Caco-2 (cell line): ENCODE measurements at regions not wholly inside any gene's neighbourhood (a gene's known extent, or its start where the extent isn't known, plus 50 kb on each side); places are given as distances from the start of the nearest gene placed in this dataset.

Experiments used
- BruUV-seq: library from RNA; stranded (reverse); fragments of 400-500 nt; replicated peaks from 2 replicates; lab custom pipeline; 2021; lab: Mats Ljungman, UMichigan
- CTCF ChIA-PET: fragments of 300-600 bp; sonication (Branson Sonifier 250); formaldehyde crosslinking; loops from one replicate; lab custom pipeline; 2022; ENCODE audit warnings: antibody characterized with exemption; lab: Charles Lee
- POLR2A ChIA-PET: fragments of 300-600 bp; sonication (Branson Sonifier 250); formaldehyde crosslinking; loops from one replicate; lab custom pipeline; 2022; ENCODE audit warnings: antibody characterized with exemption; lab: Charles Lee
- DNase-seq, 2 experiments: peaks; one replicate each; pipeline versions ENCODE4 v3.0.0 to v3.0.0-alpha.2; 2020 to 2022
- H3K27me3 ChIP-seq: replicated peaks from 2 replicates; pipeline ENCODE4 v1.6.0; 2011; ENCODE audit warnings: low read length; ENCODE audit not compliant: control insufficient read depth, insufficient read depth
- H3K36me3 ChIP-seq: 2 replicates; pipeline ENCODE4 v1.5.1; 2011; ENCODE audit warnings: low read length; ENCODE audit not compliant: control insufficient read depth, insufficient read depth
- H3K4me1 ChIP-seq: fragments of 250-450 bp; sonication (Bioruptor Pico); 2 replicates; pipeline ENCODE4 v1.5.1; 2020; ENCODE audit warnings: mild to moderate bottlenecking
- H3K4me3 ChIP-seq: 2 replicates; pipeline ENCODE4 v1.5.1; 2011; ENCODE audit warnings: low read depth, mild to moderate bottlenecking, control low read depth, low read length
- H3K9me3 ChIP-seq: fragments of 250-450 bp; sonication (Bioruptor Pico); 2 replicates; pipeline ENCODE4 v1.5.1; 2020; ENCODE audit warnings: mild to moderate bottlenecking, moderate library complexity
- H3K27ac Mint-ChIP-seq: one replicate; pipeline ENCODE4 v1.8.0; 2022; ENCODE audit warnings: mixed read lengths; ENCODE audit not compliant: unreplicated experiment
- H3K27me3 Mint-ChIP-seq: one replicate; pipeline ENCODE4 v1.8.0; 2022; ENCODE audit warnings: mixed read lengths; ENCODE audit not compliant: insufficient read depth, unreplicated experiment
- H3K36me3 Mint-ChIP-seq: one replicate; pipeline ENCODE4 v1.8.0; 2022; ENCODE audit warnings: mild to moderate bottlenecking, mixed read lengths; ENCODE audit not compliant: insufficient read depth, unreplicated experiment
- H3K4me1 Mint-ChIP-seq: one replicate; pipeline ENCODE4 v1.8.0; 2022; ENCODE audit warnings: low read depth, mixed read lengths; ENCODE audit not compliant: unreplicated experiment
- H3K4me3 Mint-ChIP-seq: one replicate; pipeline ENCODE4 v1.8.0; 2022; ENCODE audit warnings: mild to moderate bottlenecking, moderate library complexity, mixed read lengths; ENCODE audit not compliant: unreplicated experiment
- H3K9me3 Mint-ChIP-seq: one replicate; pipeline ENCODE4 v1.8.0; 2022; ENCODE audit warnings: mixed read lengths; ENCODE audit not compliant: unreplicated experiment
- intact Hi-C: fragments of 100-400 bp; cut with micrococcal nuclease; formaldehyde crosslinking; loops from one replicate; pipeline ENCODE4 v1.10.0; 2022; ENCODE audit not compliant: unreplicated experiment
- TF ChIP-seq, protein P1 (sequence below), 2 experiments: fragments of 200-600 bp in 1 of 2; IDR thresholded peaks; 1 replicate in 1 of 2; 2 replicates in 1 of 2; pipeline versions ENCODE4 v1.5.1 to v1.8.0; 2011 to 2022; ENCODE audit warnings: antibody characterized with exemption in 1 of 2, control low read depth in 1 of 2, inconsistent platforms in 1 of 2, low read depth in 1 of 2, low read length in 1 of 2, mild to moderate bottlenecking in 1 of 2, moderate library complexity in 1 of 2; ENCODE audit not compliant: insufficient read depth in 1 of 2, severe bottlenecking in 1 of 2, unreplicated experiment in 1 of 2

DNA sequence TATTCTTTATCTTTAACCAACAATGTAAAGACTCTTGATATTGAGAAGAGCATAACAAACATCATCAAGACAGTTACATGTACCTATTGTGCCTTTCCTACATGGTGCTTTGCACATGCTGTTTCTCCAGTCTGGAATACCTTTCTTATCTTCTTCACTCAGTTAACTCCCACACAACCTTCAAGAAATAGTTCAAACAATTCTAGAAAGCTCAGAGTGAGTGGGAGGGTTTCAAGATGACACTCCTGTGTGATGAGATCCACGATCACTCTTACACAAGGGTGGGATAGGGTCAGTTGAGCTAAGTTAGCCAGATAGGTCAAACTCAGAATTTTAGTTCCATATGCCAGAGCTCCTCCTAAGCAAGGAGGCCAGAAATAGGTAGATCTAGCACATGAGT, 915.5 kb downstream of the NR2F1-AS1 start:
- no peaks in the 10 kb centered on the region for H3K36me3 Mint-ChIP-seq
- Histone ChIP-seq H3K27me3 (no peaks in the 10 kb centered on the region), H3K4me1 (no peaks in the 10 kb centered on the region), H3K9me3 (no peaks in the 10 kb centered on the region), H3K4me3 (no peak overlapping the region), H3K36me3 (no peaks in the 10 kb centered on the region)
- TF ChIP-seq, protein P1, sequence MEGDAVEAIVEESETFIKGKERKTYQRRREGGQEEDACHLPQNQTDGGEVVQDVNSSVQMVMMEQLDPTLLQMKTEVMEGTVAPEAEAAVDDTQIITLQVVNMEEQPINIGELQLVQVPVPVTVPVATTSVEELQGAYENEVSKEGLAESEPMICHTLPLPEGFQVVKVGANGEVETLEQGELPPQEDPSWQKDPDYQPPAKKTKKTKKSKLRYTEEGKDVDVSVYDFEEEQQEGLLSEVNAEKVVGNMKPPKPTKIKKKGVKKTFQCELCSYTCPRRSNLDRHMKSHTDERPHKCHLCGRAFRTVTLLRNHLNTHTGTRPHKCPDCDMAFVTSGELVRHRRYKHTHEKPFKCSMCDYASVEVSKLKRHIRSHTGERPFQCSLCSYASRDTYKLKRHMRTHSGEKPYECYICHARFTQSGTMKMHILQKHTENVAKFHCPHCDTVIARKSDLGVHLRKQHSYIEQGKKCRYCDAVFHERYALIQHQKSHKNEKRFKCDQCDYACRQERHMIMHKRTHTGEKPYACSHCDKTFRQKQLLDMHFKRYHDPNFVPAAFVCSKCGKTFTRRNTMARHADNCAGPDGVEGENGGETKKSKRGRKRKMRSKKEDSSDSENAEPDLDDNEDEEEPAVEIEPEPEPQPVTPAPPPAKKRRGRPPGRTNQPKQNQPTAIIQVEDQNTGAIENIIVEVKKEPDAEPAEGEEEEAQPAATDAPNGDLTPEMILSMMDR (IDR thresholded peaks at IDR 0.05; ENCODE audit: insufficient read depth in 1 of 2, low read depth in 1 of 2, low read length in 1 of 2, severe bottlenecking in 1 of 2, unreplicated experiment in 1 of 2) = no peak
- H3K4me1 Mint-ChIP-seq = no peaks in the 10 kb centered on the region
- DNase-seq = no peak
- H3K27ac Mint-ChIP-seq = no peak overlapping the region
- BruUV-seq = no TSS peak
- H3K4me3 Mint-ChIP-seq = no peak overlapping the region
- H3K27me3 Mint-ChIP-seq = peaks cover 7% of the 10 kb centered on the region
- ChIA-PET POLR2A (no interaction called here), CTCF (no interaction called here)
- intact Hi-C loops = no loop called here
- no peaks in the 10 kb centered on the region for H3K9me3 Mint-ChIP-seq

DNA sequence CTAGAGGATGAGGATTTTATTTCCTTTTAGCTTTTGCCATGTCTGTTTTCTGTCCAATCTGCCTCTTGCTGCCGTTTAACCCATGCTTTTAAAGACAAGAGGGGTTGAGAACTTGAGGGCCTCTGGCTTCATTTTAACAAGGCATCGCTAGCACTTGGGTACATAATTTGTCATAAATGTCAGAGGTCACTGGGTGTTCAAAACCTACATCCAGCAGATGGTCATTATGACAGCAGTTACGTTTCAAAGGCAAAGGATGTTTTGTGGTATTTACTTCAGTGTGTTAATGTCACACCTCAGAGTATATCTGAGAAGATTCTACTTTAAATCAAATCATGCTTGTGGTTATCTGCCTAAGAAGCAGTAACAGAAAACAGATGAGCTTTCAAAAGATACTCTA, 918.3 kb downstream of the NR2F1-AS1 start:
- no TSS peak for BruUV-seq
- POLR2A ChIA-PET = no interaction called here
- TF ChIP-seq, protein P1 (IDR thresholded peaks at IDR 0.05; ENCODE audit: insufficient read depth in 1 of 2, low read depth in 1 of 2, low read length in 1 of 2, severe bottlenecking in 1 of 2, unreplicated experiment in 1 of 2) = no peak
- Mint-ChIP-seq H3K36me3 (no peaks in the 10 kb centered on the region), H3K4me3 (no peak overlapping the region), H3K27ac (no peak overlapping the region), H3K27me3 (peaks cover 7% of the 10 kb centered on the region), H3K4me1 (no peaks in the 10 kb centered on the region), H3K9me3 (no peaks in the 10 kb centered on the region)
- intact Hi-C loops = no loop called here
- no peaks in the 10 kb centered on the region for H3K9me3 ChIP-seq
- H3K4me3 ChIP-seq = no peak overlapping the region
- H3K27me3 ChIP-seq = no peaks in the 10 kb centered on the region
- CTCF ChIA-PET = no interaction called here
- no peak for DNase-seq
- H3K4me1 ChIP-seq = no peaks in the 10 kb centered on the region
- no peaks in the 10 kb centered on the region for H3K36me3 ChIP-seq

DNA sequence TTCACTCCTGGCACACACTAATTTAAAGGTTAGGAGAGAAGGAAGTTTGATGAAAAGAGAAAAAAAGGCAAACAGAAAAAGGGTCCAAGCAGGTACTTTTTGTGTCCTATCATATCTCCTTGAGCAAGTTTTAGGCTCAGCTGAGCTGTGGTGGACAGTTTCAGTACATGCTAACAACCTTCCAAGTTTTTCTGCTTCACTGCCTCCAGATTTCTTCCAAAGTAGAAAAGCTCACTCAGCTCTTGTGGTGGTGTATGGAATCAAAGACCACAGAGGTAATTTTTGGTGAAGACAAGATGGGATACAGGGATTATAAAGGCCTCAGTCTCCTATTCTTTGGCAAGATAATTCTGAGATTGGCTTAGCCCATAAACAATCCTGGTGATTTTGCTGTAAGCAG, 921.8 kb downstream of the NR2F1-AS1 start:
- H3K4me1 Mint-ChIP-seq = no peaks in the 10 kb centered on the region
- Histone ChIP-seq H3K36me3 (no peaks in the 10 kb centered on the region), H3K9me3 (no peaks in the 10 kb centered on the region), H3K4me1 (no peaks in the 10 kb centered on the region), H3K27me3 (no peaks in the 10 kb centered on the region), H3K4me3 (no peak overlapping the region)
- H3K27ac Mint-ChIP-seq = no peak overlapping the region
- DNase-seq = no peak
- CTCF ChIA-PET = no interaction called here
- TF ChIP-seq, protein P1 (IDR thresholded peaks at IDR 0.05; ENCODE audit: insufficient read depth in 1 of 2, low read depth in 1 of 2, low read length in 1 of 2, severe bottlenecking in 1 of 2, unreplicated experiment in 1 of 2) = no peak
- no peak overlapping the region for H3K4me3 Mint-ChIP-seq
- intact Hi-C loops = no loop called here
- peaks cover 4% of the 10 kb centered on the region for H3K27me3 Mint-ChIP-seq
- no TSS peak for BruUV-seq
- H3K36me3 Mint-ChIP-seq = no peaks in the 10 kb centered on the region
- H3K9me3 Mint-ChIP-seq = no peaks in the 10 kb centered on the region
- POLR2A ChIA-PET = no interaction called here
